ENCODE measurements at regions not wholly inside any gene's neighbourhood (a gene's known extent, or its start where the extent isn't known, plus 50 kb on each side); places are given as distances from the start of the nearest gene placed in this dataset.
A peak's percentile ranks its signal among the peaks of the same experiment; 100 is the strongest.

DNA sequence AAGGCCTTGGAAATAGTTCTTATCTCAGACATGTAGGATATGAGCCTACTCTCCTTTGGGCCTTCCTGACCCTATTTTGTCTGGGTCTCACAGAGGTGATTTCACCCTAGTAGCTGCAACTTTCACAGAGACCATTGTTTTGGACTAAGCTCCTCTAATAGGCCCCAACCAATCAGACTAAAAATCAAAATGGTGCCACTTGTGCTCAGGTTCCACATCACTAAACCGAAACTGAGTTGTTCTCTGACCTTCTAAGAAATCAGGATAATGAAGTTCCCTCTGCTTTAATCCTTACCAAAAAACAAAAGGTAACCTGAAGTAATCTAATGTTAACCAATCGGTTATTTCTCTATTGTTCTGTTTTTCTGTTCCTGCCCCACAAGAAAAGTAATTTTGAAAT, 143.6 kb downstream of the CD24 start (continued):
- TF ChIP-seq ID3 (CRISPR knock-in tag; IDR thresholded peaks at IDR 0.05) (peak; percentile 46; the same call in 1 of the 2 replicates), ID3 (tag; IDR thresholded peaks at IDR 0.05) (no peak), TAF15 (IDR thresholded peaks at IDR 0.05; ENCODE audit: low read depth, low read length) (no peak), TAF9B (IDR thresholded peaks at IDR 0.05; ENCODE audit: partially characterized antibody) (no peak), RBM15 (IDR thresholded peaks at IDR 0.05; ENCODE audit: insufficient read depth, low read length) (no peak), TGIF2 (CRISPR knock-in tag; IDR thresholded peaks at IDR 0.05) (no peak), ZBTB26 (CRISPR knock-in tag; IDR thresholded peaks at IDR 0.05) (no peak), ZNF79 (CRISPR knock-in tag; IDR thresholded peaks at IDR 0.05; ENCODE audit: low read depth) (peak; percentile 75), PTRF (tag; IDR thresholded peaks at IDR 0.05) (peak; percentile 91), GABPB2 (CRISPR knock-in tag; conservative IDR thresholded peaks at IDR 0.05) (no peak), SRF (CRISPR knock-in tag; IDR thresholded peaks at IDR 0.05) (no peak), SMAD3 (CRISPR knock-in tag; conservative IDR thresholded peaks at IDR 0.05) (peak; percentile 56; the same call in 1 of the 2 replicates), HDAC8 (tag; IDR thresholded peaks at IDR 0.05) (no peak), COPS2 (conservative IDR thresholded peaks at IDR 0.05) (no peak), SRSF7 (optimal IDR thresholded peaks at IDR 0.05; ENCODE audit: low read depth, low read length) (no peak), MED1 (CRISPR knock-in tag; IDR thresholded peaks at IDR 0.05; ENCODE audit: borderline replicate concordance) (no peak), SIX5 (IDR thresholded peaks at IDR 0.05; ENCODE audit: borderline replicate concordance in 1 of 2, insufficient read depth in 1 of 2, low read depth in 1 of 2, low read length in 2 of 2) (no peak), CTCF (IDR thresholded peaks at IDR 0.05 in 2 of 3, conservative IDR thresholded peaks at IDR 0.05 in 1 of 3; ENCODE audit: insufficient read depth in 2 of 3, low read depth in 1 of 3, low read length in 3 of 3) (no peak), NUFIP1 (IDR thresholded peaks at IDR 0.05; ENCODE audit: partially characterized antibody) (no peak), HIVEP1 (CRISPR knock-in tag; IDR thresholded peaks at IDR 0.05) (peak; percentile 83; the same call in 1 of the 2 replicates)
- TF ChIP-seq, protein P1, sequence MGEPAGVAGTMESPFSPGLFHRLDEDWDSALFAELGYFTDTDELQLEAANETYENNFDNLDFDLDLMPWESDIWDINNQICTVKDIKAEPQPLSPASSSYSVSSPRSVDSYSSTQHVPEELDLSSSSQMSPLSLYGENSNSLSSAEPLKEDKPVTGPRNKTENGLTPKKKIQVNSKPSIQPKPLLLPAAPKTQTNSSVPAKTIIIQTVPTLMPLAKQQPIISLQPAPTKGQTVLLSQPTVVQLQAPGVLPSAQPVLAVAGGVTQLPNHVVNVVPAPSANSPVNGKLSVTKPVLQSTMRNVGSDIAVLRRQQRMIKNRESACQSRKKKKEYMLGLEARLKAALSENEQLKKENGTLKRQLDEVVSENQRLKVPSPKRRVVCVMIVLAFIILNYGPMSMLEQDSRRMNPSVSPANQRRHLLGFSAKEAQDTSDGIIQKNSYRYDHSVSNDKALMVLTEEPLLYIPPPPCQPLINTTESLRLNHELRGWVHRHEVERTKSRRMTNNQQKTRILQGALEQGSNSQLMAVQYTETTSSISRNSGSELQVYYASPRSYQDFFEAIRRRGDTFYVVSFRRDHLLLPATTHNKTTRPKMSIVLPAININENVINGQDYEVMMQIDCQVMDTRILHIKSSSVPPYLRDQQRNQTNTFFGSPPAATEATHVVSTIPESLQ (CRISPR knock-in tag; IDR thresholded peaks at IDR 0.05) = no peak

Measured in K562 (cell line).